GM12891 (cell line): ENCODE measurements at regions not wholly inside any gene's neighbourhood (a gene's known extent, or its start where the extent isn't known, plus 50 kb on each side); places are given as distances from the start of the nearest gene placed in this dataset.
"Not testable (repeated sequence)": the region's sequence is repeated elsewhere in the genome, so short reads cannot be mapped to it uniquely, and the experiment has no call there.

Experiments
- POLR2A ChIP-seq: IDR thresholded peaks from 2 replicates; pipeline ENCODE4 v1.6.1; 2011; ENCODE audit warnings: low read depth, low read length, control low read depth
- POLR2AphosphoS5 ChIP-seq: IDR thresholded peaks from 2 replicates; pipeline ENCODE4 v1.6.1; 2011; ENCODE audit warnings: low read depth, low read length, control low read depth
- SPI1 ChIP-seq: IDR thresholded peaks from 2 replicates; pipeline ENCODE4 v1.6.1; 2011; ENCODE audit warnings: low read depth, low read length, control low read depth

DNA sequence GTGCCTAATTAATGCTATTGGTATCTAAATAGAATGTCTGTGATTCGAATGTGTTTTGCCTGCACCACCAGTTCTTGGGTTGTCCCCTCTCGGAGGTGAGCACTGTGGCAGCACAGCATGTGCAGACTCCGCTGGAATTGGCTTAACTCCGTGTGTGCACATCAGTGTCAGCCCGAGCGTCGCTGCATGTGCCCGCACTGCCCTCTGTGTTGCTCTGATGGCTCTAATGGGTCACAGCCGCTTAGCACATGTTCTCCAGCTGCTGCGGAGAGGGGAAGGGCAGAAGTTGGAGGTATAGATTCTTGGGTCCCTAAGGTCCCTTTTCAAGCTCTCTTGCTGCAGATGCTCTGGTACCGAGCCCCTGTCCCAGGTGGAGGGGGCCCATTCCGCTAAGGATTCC is 75.1 kb downstream of the CDRT15L2 start:
- TF ChIP-seq POLR2AphosphoS5, POLR2A, SPI1: not testable (repeated sequence)
